GM18499 (cell line): ENCODE measurements at regions not wholly inside any gene's neighbourhood (a gene's known extent, or its start where the extent isn't known, plus 50 kb on each side); places are given as distances from the start of the nearest gene placed in this dataset.

Experiments
- ATAC-seq: cut with Tn5 transposase; IDR thresholded peaks from one replicate; pipeline ENCODE4 v1.9.1; 2021; ENCODE audit warnings: moderate number of reproducible peaks; ENCODE audit not compliant: insufficient read depth, unreplicated experiment

- ATAC-seq = no peak
Observed at GRCh38 chr4:38497121-38497520, 166.9 kb upstream of the KLF3 start.

- ATAC-seq = no peak
Observed at GRCh38 chr4:38499101-38499500, 164.9 kb upstream of the KLF3 start.

GRCh38 chr4:38500433-38500832 is 163.6 kb upstream of the KLF3 start:
- ATAC-seq = no peak

- ATAC-seq = no peak
Observed at GRCh38 chr4:38501698-38502097, 162.3 kb upstream of the KLF3 start.

- peak; percentile 77 for ATAC-seq
Observed at GRCh38 chr4:38503689-38504395, 160.2 kb upstream of the KLF3 start.

GRCh38 chr4:38504396-38504715 is 159.6 kb upstream of the KLF3 start:
- ATAC-seq = no peak

GRCh38 chr4:38509551-38509950 is 154.4 kb upstream of the KLF3 start:
- no peak for ATAC-seq

- no peak for ATAC-seq
Observed at GRCh38 chr4:38510201-38510600, 153.8 kb upstream of the KLF3 start.

GRCh38 chr4:38511702-38512101 is 152.3 kb upstream of the KLF3 start:
- ATAC-seq = no peak

GRCh38 chr4:38512840-38513239 is 151.2 kb upstream of the KLF3 start:
- no peak for ATAC-seq

GRCh38 chr4:38514465-38515146 is 149.4 kb upstream of the KLF3 start:
- no peak for ATAC-seq

- ATAC-seq = no peak
Observed at GRCh38 chr4:38516190-38516589, 147.8 kb upstream of the KLF3 start.

- ATAC-seq = no peak
Observed at GRCh38 chr4:38519666-38520065, 144.3 kb upstream of the KLF3 start.

GRCh38 chr4:38523054-38523453 is 140.9 kb upstream of the KLF3 start:
- ATAC-seq = no peak

GRCh38 chr4:38523524-38524448 is 140.2 kb upstream of the KLF3 start:
- ATAC-seq = peak; percentile 97

GRCh38 chr4:38526412-38526811 is 137.6 kb upstream of the KLF3 start:
- no peak for ATAC-seq

GRCh38 chr4:38529189-38530115 is 134.5 kb upstream of the KLF3 start:
- peak; percentile 59 for ATAC-seq

GRCh38 chr4:38530486-38530885 is 133.5 kb upstream of the KLF3 start:
- no peak for ATAC-seq

GRCh38 chr4:38531141-38531727 is 132.8 kb upstream of the KLF3 start:
- ATAC-seq = no peak
